ENCODE measurements at regions not wholly inside any gene's neighbourhood (a gene's known extent, or its start where the extent isn't known, plus 50 kb on each side); places are given as distances from the start of the nearest gene placed in this dataset.
"Not testable (repeated sequence)": the region's sequence is repeated elsewhere in the genome, so short reads cannot be mapped to it uniquely, and the experiment has no call there.

DNA sequence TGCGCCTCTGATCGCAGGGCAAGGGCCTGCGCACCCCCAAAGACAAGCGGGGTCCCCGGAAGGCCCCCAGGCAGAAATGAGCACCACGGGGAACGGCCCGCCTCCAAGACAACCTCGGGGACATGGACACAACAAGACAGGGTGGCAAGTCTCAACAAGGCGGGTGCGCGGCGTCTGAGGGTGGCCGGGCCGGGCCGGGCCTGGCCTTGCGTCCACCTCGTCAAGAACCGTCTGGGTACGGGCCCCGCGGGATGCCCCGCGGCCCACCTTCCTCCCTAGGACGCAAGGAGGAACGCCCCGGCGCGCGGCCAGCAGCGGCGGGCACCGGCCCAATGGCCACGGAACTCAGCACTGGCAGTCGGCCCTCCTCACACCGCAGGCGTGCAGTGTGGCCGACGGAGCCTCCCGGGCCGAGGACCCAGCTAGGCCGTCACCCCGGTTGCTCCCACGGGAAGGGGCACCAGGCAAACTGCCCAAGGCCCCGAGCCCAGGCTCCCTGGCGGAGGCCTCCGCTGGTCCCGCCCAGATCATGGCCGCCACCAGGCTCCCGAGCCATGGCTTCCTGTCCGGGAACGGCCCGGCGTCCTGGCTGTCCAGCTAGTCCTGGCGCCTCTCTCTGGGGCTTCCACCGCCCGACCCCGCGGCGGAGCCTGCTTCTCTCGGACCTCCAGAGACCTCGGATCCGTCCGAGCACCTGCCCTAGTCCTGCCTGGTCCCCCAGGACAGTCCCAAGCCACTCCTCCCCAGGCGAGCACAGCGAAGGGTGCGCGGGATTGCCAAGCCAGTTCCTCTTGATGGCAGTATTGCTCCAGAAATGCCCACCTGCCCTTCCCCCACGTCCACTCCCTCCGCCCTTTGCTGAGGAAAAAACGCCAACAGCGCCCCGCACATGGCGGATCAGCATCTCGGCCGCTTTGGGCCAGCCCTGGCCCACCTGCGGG, 167.1 kb downstream of the PLS3 start:
- H3K4me3 Mint-ChIP-seq; POLR2A ChIA-PET; H3K4me1 ChIP-seq (ENCODE audit: control insufficient read depth in 2 of 2, insufficient read depth in 2 of 2, low read length in 2 of 2); H3K27me3 Mint-ChIP-seq; H3K27ac Mint-ChIP-seq; H3K27me3 ChIP-seq (ENCODE audit: control insufficient read depth in 2 of 2, insufficient read depth in 2 of 2, low read length in 2 of 2); H3K4me1 Mint-ChIP-seq; H3K4me3 ChIP-seq (ENCODE audit: low read length); ATAC-seq; H3K27ac ChIP-seq (ENCODE audit: low read depth, low read length); H3K36me3 ChIP-seq (ENCODE audit: control insufficient read depth in 2 of 3, insufficient read depth in 3 of 3, low read length in 3 of 3); CTCF ChIA-PET; H3K9me3 ChIP-seq (ENCODE audit: control insufficient read depth in 2 of 3, low read length in 3 of 3); intact Hi-C loops (cut with micrococcal nuclease); H3K36me3 Mint-ChIP-seq; H3K9me3 Mint-ChIP-seq: not testable (repeated sequence)
- DNase-seq, result peak in 2 of 9 donors; percentile 5 to 8

DNA sequence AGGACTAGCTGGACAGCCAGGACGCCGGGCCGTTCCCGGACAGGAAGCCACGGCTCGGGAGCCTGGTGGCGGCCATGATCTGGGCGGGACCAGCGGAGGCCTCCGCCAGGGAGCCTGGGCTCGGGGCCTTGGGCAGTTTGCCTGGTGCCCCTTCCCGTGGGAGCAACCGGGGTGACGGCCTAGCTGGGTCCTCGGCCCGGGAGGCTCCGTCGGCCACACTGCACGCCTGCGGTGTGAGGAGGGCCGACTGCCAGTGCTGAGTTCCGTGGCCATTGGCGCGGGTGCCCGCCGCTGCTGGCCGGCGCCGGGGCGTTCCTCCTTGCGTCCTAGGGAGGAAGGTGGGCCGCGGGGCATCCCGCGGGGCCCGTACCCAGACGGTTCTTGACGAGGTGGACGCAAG, 171.6 kb downstream of the PLS3 start:
- H3K4me3 Mint-ChIP-seq; H3K4me1 ChIP-seq (ENCODE audit: control insufficient read depth in 2 of 2, insufficient read depth in 2 of 2, low read length in 2 of 2); H3K27ac Mint-ChIP-seq; H3K27me3 ChIP-seq (ENCODE audit: control insufficient read depth in 2 of 2, insufficient read depth in 2 of 2, low read length in 2 of 2); H3K9me3 Mint-ChIP-seq; H3K4me3 ChIP-seq (ENCODE audit: low read length); intact Hi-C loops (cut with micrococcal nuclease); H3K36me3 ChIP-seq (ENCODE audit: control insufficient read depth in 2 of 3, insufficient read depth in 3 of 3, low read length in 3 of 3); CTCF ChIA-PET; H3K4me1 Mint-ChIP-seq; POLR2A ChIA-PET; H3K27ac ChIP-seq (ENCODE audit: low read depth, low read length); ATAC-seq; H3K27me3 Mint-ChIP-seq; DNase-seq; H3K9me3 ChIP-seq (ENCODE audit: control insufficient read depth in 2 of 3, low read length in 3 of 3); H3K36me3 Mint-ChIP-seq: not testable (repeated sequence)

DNA sequence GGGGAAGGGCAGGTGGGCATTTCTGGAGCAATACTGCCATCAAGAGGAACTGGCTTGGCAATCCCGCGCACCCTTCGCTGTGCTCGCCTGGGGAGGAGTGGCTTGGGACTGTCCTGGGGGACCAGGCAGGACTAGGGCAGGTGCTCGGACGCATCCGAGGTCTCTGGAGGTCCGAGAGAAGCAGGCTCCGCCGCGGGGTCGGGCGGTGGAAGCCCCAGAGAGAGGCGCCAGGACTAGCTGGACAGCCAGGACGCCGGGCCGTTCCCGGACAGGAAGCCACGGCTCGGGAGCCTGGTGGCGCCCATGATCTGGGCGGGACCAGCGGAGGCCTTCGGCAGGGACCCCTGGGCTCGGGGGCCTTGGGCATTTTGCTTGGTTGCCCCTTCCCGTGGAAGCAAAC, 174.3 kb downstream of the PLS3 start:
- H3K27me3 ChIP-seq (ENCODE audit: control insufficient read depth in 2 of 2, insufficient read depth in 2 of 2, low read length in 2 of 2); H3K27me3 Mint-ChIP-seq; POLR2A ChIA-PET; ATAC-seq; H3K27ac ChIP-seq (ENCODE audit: low read depth, low read length); H3K4me1 ChIP-seq (ENCODE audit: control insufficient read depth in 2 of 2, insufficient read depth in 2 of 2, low read length in 2 of 2); H3K36me3 Mint-ChIP-seq; H3K9me3 Mint-ChIP-seq; H3K36me3 ChIP-seq (ENCODE audit: control insufficient read depth in 2 of 3, insufficient read depth in 3 of 3, low read length in 3 of 3); H3K27ac Mint-ChIP-seq; H3K4me1 Mint-ChIP-seq; intact Hi-C loops (cut with micrococcal nuclease); H3K4me3 Mint-ChIP-seq; H3K4me3 ChIP-seq (ENCODE audit: low read length); CTCF ChIA-PET; H3K9me3 ChIP-seq (ENCODE audit: control insufficient read depth in 2 of 3, low read length in 3 of 3): not testable (repeated sequence)
- peak in 2 of 9 donors; percentile 59 to 80 for DNase-seq

Measured in naive thymus-derived CD4-positive, alpha-beta T cell (primary cell).